Testis (tissue), 2 donors: ENCODE measurements at regions not wholly inside any gene's neighbourhood (a gene's known extent, or its start where the extent isn't known, plus 50 kb on each side); places are given as distances from the start of the nearest gene placed in this dataset.

ENCODE experiments used
- DNase-seq: peaks from one replicate; pipeline ENCODE4 v3.0.0-alpha.2; 2019
- H3K27ac ChIP-seq, 2 donors: fragments of 200-600 bp; sonication (generic); one replicate each; pipeline ENCODE4 v1.5.1; 2019
- H3K27me3 ChIP-seq: fragments of 200-600 bp; sonication (generic); one replicate; pipeline ENCODE4 v1.5.1; 2019
- H3K36me3 ChIP-seq: fragments of 200-600 bp; sonication (generic); one replicate; pipeline ENCODE4 v1.5.1; 2017; ENCODE audit warnings: low read depth; ENCODE audit errors: missing control alignments
- H3K4me1 ChIP-seq: fragments of 200-600 bp; sonication (generic); one replicate; pipeline ENCODE4 v1.5.1; 2019
- H3K4me3 ChIP-seq, 2 donors: fragments of 200-600 bp; sonication (generic); one replicate each; pipeline ENCODE4 v1.5.1; 2017 to 2019
- H3K9me3 ChIP-seq: fragments of 200-600 bp; sonication (generic); one replicate; pipeline ENCODE4 v1.5.1; 2017
- CTCF ChIP-seq, 3 experiments: fragments of 450-650 bp in 2 of 3; fragments of 200-600 bp in 1 of 3; sonication (generic) in 1 of 3; IDR thresholded peaks; one replicate each; pipeline ENCODE4 v1.5.1; 2016 to 2019; ENCODE audit warnings: antibody characterized with exemption in 3 of 3, mild to moderate bottlenecking in 2 of 3, moderate library complexity in 1 of 3
- POLR2A ChIP-seq: fragments of 450-650 bp; IDR thresholded peaks from one replicate; pipeline ENCODE4 v1.6.1; 2017; ENCODE audit warnings: antibody characterized with exemption, mild to moderate bottlenecking, moderate library complexity
- WGBS, 2 donors: methylation state at CpG; one replicate each; pipeline ENCODE4 v1.1.5; 2018; 5-methylcytosine and 5-hydroxymethylcytosine counted together
- intact Hi-C: fragments of 100-400 bp; cut with DNase I; formaldehyde crosslinking; loops from one replicate; pipeline ENCODE4 v1.15.1; 2023; ENCODE audit warnings: low total_unique reads

- 64 to 73% methylated on average over 2 of the region's 2 CpGs for WGBS, 2 donors
- Histone ChIP-seq H3K4me3 (no peak overlapping the region), H3K9me3 (no peaks in the 10 kb centered on the region), H3K36me3 (no peaks in the 10 kb centered on the region), H3K27ac (no peak overlapping the region), H3K4me1 (no peaks in the 10 kb centered on the region), H3K27me3 (no peaks in the 10 kb centered on the region)
- TF ChIP-seq POLR2A (no peak), CTCF (IDR thresholded peaks at IDR 0.05) (no peak)
- DNase-seq: no peak
- intact Hi-C loops: no loop called here
These were observed 179.5 kb downstream of the MSN start for GRCh38 chrX:65846974-65847373.

- H3K36me3 ChIP-seq: no peaks in the 10 kb centered on the region
- WGBS, 2 donors: 43 to 74% methylated on average over 1 to 2 of the region's 2 CpGs
- no peak overlapping the region for H3K27ac ChIP-seq
- H3K4me3 ChIP-seq: no peak overlapping the region
- no peak for TF ChIP-seq POLR2A
- TF ChIP-seq CTCF (IDR thresholded peaks at IDR 0.05): no peak
- no peaks in the 10 kb centered on the region for H3K4me1 ChIP-seq
- H3K27me3 ChIP-seq: no peaks in the 10 kb centered on the region
- intact Hi-C loops: no loop called here
- no peak for DNase-seq
- H3K9me3 ChIP-seq: no peaks in the 10 kb centered on the region
These were observed 173.8 kb downstream of the MSN start for GRCh38 chrX:65841263-65841662.

- TF ChIP-seq POLR2A (no peak), CTCF (IDR thresholded peaks at IDR 0.05) (no peak)
- no peak for DNase-seq
- 56% methylated on average over 3 of the region's 3 CpGs; no CpG with 5 or more reads in 1 of the 2 donors for WGBS, 2 donors
- H3K4me3 ChIP-seq: no peak overlapping the region
- H3K9me3 ChIP-seq: no peaks in the 10 kb centered on the region
- no peak overlapping the region for H3K27ac ChIP-seq
- H3K36me3 ChIP-seq: no peaks in the 10 kb centered on the region
- no peaks in the 10 kb centered on the region for H3K4me1 ChIP-seq
- no peaks in the 10 kb centered on the region for H3K27me3 ChIP-seq
- intact Hi-C loops: no loop called here
These were observed 171.2 kb downstream of the MSN start for GRCh38 chrX:65838674-65839073.

GRCh38 chrX:65837875-65838549 is 170.6 kb downstream of the MSN start:
- H3K4me3 ChIP-seq: no peak overlapping the region
- no peak for DNase-seq
- intact Hi-C loops: no loop called here
- H3K36me3 ChIP-seq: no peaks in the 10 kb centered on the region
- no peak overlapping the region for H3K27ac ChIP-seq
- TF ChIP-seq CTCF (IDR thresholded peaks at IDR 0.05) (no peak), POLR2A (no peak)
- 48 to 51% methylated on average over 4 of the region's 4 CpGs for WGBS, 2 donors
- no peaks in the 10 kb centered on the region for H3K9me3 ChIP-seq
- no peaks in the 10 kb centered on the region for H3K4me1 ChIP-seq
- no peaks in the 10 kb centered on the region for H3K27me3 ChIP-seq

- no peak overlapping the region for H3K27ac ChIP-seq
- DNase-seq: no peak
These were observed 163.8 kb downstream of the MSN start for GRCh38 chrX:65831268-65831667.

More at GRCh38 chrX:65831268-65831667, 163.8 kb downstream of the MSN start:
- Histone ChIP-seq H3K9me3 (no peaks in the 10 kb centered on the region), H3K4me3 (no peak overlapping the region), H3K4me1 (no peaks in the 10 kb centered on the region), H3K36me3 (no peaks in the 10 kb centered on the region), H3K27me3 (no peaks in the 10 kb centered on the region)
- no peak for TF ChIP-seq CTCF (IDR thresholded peaks at IDR 0.05)
- TF ChIP-seq POLR2A: no peak
- intact Hi-C loops: no loop called here
- 41 to 100% methylated on average over 1 to 2 of the region's 2 CpGs for WGBS, 2 donors
